GM18502 (cell line): ENCODE measurements at regions not wholly inside any gene's neighbourhood (a gene's known extent, or its start where the extent isn't known, plus 50 kb on each side); places are given as distances from the start of the nearest gene placed in this dataset.

Experiments
- ATAC-seq: cut with Tn5 transposase; IDR thresholded peaks from one replicate; pipeline ENCODE4 v1.9.1; 2021; ENCODE audit warnings: mild to moderate bottlenecking; ENCODE audit not compliant: unreplicated experiment, poor library complexity

- no peak for ATAC-seq
Measured at GRCh38 chr20:6831461-6831860, 64.0 kb downstream of the BMP2 start.

- ATAC-seq = no peak
Measured at GRCh38 chr20:6832811-6833210, 65.3 kb downstream of the BMP2 start.

DNA sequence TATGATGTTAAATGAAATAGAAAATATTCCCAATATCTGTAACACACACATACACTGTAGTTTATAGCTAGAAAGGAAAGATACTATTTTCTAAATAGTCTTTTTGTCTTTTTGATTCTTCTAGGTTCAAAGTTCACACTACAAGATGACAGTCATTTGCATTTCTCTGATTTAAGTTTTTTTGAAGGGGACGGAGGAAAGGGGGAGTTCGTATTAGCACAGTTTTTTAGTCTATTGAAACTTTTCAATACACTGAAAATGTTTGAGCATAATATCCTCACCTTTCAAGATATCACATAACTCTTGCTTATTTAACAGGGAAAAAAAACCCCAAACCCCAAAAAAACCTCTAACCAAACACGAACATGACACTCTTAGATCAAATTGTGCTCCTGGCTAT is 68.1 kb downstream of the BMP2 start:
- no peak for ATAC-seq

DNA sequence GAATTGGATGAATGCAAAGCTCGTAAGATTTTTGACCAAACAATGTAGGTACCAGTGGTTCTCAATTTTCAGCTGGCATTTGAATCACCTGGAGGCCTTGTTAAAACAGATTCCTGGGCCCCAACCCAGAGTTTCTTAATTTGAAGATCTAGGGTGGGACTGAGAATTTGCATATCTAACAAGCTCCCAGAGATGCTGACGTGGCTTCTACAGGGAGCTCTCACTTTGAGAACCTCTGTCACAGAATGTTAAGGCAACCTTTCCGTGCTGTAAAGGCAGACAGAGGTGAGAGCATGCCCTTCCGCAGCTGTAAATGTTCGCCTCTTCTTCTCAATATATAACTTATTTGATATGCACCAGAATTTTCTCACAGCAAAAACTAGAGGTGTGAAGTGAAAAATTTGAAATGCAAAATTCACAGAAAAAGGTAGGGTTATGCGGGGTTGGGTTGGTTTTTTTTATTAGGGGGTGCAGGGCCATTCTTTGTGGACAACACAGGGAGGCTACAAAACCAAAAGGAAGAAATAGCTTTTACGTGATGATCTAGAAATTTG is 69.4 kb downstream of the BMP2 start:
- ATAC-seq = no peak

DNA sequence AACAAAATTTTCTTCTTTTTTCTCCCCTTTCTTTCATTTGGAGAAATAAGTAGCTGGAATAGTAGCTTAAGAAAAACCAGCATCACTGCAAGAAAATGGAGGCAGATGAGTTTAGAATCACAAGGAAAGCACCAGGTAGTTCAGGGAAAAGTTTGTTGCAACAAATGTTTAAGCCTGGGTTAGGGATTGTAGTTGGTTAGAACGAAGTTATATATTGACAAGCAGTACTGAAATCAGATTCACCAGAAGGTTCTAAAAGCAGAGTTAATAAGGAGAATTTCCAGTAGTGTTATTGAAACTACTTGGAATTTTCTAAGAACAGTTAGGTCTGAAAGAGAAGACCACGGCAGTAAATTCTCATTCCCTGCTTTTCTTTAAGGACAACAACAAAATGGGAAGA is 70.2 kb downstream of the BMP2 start:
- ATAC-seq = no peak

GRCh38 chr20:6838181-6838826 is 70.8 kb downstream of the BMP2 start:
- ATAC-seq = no peak

DNA sequence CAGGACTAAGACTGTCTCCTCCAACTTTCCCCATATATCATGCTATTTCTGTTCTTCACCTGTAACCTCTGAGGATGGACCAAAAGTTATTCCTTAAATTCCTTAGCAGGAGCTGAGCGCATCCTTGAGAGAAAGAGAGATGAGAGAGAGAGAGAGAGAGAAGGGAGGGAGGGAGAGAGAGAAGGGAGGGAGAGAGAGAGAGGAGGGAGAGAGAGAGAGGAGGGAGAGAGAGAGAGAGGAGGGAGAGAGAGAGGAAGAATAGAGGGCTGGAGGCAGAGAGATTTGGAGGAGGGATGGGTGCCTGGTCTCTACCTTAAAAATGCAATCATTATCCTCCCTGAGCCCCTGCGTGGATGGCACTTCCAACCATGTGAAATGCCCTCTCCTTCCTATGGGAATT is 73.6 kb downstream of the BMP2 start:
- no peak for ATAC-seq

DNA sequence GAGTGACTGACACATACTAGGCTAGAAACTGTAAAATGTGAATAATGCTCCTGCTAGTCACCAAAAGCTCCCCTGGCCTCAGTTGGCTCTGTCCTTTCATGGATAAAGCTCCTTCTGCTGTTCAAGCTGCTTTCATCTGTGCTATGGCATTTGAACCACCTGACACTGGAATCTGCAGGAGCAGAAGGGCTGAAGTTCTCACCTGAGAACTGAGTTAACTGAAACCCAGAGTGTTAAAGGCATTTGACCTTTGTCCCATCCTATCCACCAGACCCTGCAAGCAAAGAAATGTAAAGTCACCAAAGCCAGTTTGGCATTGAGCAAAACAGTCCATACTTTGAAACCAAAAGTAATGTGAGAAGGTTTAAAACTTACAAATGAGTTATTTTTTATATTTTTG is 77.7 kb downstream of the BMP2 start:
- ATAC-seq = no peak

DNA sequence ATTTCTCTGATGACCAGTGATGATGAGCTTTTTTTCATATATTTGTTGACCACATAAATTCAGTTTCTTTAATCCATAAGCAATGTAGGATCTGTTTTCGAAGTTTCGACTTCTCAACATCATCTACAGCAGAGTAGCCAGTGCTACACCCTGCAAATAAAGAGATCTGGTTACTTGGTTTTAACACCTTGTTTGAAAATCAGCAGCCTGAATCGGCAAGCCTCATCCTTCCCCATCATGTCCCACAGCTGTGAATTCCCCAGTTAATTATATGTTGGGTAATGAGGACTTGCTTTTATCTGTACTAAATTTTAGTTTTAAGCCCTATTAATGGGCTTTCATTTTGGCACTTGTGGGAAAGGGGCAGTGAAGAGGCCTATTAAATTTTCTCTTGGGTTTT is 80.6 kb downstream of the BMP2 start:
- ATAC-seq = no peak

DNA sequence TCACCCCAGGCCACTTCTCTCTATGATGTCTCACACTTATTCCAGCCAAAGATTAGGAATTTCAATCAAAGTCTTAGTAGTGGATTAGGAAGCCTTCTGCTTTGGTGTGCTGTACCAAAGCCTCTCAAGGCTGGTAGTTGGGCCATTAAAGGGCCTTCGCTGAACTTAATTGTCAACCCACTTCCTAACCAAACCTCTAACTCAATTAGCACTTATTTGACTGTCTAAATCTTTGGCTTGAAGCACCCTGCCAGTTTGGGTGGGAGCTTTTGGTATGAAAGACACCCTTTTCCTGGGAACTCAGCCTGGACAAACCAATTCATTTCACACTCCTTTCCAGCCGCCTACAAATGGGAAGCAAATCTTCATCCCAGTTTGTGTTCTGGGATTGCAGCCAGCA is 81.5 kb downstream of the BMP2 start:
- ATAC-seq = no peak

- ATAC-seq = no peak
Measured at GRCh38 chr20:6851136-6851535, 83.7 kb downstream of the BMP2 start.

DNA sequence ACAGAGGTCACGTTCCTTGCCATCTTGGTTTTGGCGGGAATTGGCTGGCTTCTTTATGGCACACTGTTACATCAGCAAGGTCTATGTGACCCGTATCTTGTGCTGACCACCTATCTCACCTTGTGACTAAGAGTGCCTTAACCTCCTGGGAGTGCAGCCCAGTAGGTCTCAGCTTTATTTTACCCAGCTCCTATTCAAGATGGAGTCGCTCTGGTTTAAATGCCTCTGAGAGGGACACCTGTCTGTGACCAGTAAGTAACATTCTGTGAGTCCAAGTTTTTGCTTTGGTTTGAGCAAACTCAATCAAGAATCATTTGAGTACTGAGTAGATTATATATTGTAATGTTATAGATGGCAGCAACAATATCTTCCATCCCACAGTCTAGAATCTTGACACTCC is 85.0 kb downstream of the BMP2 start:
- no peak for ATAC-seq

DNA sequence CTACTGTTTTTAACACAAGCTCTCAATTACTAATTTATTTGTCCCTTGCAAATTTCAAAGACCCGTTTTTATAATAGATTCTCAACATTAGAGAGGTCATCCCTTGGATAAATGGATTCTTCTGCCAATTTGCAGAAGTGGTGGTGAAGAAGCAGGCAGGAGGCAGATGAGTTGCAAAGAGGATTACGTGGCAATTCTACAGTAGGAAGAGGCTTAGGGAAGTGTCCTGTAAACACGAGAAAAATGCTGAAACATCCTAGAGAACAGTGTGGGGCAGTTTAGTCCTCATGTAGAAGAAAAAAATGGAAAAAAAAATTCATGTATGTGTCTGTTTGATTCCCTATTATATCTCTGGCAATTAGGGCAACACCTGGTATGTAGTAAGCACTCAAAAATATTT is 87.6 kb downstream of the BMP2 start:
- ATAC-seq = no peak

DNA sequence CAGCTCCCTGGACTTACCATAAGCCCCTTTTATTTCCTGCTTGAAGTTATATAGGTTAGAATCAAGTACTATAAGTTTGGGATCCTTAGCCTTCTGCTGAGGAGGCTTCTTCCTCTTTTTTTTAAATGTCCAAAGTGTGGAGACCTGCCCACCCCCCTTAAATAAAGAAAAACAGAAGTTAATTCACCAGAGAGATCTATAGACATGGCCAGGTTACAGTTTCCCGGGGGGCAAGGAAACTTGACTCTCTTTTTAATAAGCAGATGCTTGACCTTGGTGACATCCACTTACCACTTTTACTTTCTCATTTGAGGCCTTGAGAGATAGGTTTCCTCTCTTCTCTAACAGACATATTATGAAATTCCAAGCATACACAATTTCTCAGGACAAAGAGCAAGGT is 88.3 kb downstream of the BMP2 start:
- no peak for ATAC-seq

DNA sequence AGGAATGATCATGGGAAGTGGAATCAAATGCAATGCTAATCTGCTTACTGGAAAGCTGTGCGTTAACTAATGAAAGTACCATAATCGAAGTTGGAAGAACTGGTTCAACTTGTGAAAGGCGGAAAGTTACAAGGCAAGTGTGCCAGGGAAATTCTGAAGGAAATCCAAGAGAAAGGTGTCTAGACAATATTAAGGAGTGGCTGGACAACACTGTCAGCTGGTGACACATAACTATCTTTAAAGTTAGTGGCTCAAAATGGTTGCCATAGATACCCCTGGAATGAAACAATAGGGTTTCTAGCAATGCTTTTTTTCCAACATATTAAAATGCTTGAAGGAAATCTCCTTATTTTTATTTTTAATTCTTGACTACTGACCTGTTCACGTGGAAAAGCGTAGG is 90.4 kb downstream of the BMP2 start:
- ATAC-seq = no peak

DNA sequence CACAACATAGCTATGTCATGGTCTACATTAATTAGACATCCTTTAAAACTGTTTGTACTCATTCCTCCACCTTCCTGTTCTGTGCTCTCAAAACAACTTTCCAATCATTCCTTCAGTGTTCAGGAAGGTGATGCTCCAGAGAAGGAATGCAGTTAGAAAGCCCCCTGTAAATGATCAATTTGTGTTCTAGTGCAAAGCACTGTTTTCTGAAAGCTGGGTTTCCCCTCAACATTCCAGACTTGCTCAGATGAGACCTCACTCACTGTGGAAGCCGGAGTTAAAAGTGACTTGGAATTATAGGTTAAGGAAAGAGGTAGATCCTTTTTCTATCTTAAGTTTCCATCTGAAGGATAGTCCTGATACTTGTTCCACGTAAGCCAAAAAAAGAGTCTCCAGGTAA is 95.9 kb downstream of the BMP2 start:
- no peak for ATAC-seq

DNA sequence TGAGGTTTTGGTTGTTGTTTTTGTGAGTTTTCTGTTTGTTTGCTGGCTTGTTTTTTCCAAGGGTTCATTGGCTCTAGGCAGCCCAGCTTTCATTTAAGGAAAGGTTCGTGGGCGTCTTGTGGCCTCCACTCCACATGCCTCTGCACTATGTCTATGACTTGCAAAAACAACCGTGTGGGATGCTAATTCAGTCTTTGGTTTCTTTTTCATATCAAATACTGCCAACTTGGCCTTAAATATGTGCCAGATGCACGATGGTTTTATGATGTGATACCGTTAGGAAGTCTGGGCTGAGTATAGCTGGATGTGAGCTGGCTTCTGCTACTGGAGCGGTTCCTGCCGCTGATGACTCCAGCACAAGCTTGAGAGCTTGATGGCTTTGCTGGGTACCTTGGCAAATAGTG is 96.3 kb downstream of the BMP2 start:
- no peak for ATAC-seq

DNA sequence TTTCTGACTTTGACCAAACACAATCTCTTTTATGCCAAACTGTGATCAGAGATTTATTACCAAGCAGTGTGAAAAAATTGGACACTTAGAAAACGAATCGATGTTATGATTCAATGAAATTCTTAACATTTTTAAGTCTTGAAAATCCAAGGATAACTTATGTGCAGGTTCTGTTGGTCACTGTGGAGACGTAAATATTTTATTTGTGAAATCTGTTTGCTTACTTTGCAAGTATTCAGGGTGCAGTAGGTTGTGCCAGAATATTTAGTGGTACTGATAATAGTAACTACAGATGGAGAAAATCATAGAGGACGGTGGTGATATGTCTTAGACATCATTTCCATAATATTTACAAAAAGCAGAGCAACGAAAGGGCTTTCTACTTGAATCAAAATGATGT is 97.3 kb downstream of the BMP2 start:
- no peak for ATAC-seq

- no peak for ATAC-seq
Measured at GRCh38 chr20:6866741-6867140, 99.3 kb downstream of the BMP2 start.

GRCh38 chr20:6868861-6869260 is 101.4 kb downstream of the BMP2 start:
- ATAC-seq = no peak

GRCh38 chr20:6870559-6870958 is 103.1 kb downstream of the BMP2 start:
- no peak for ATAC-seq

GRCh38 chr20:6877633-6878032 is 110.1 kb downstream of the BMP2 start:
- ATAC-seq = no peak
